DMS114 treated with DMSO at 0.1 percent for 48 hours (cell line): ENCODE measurements at regions not wholly inside any gene's neighbourhood (a gene's known extent, or its start where the extent isn't known, plus 50 kb on each side); places are given as distances from the start of the nearest gene placed in this dataset.
"Not testable (repeated sequence)": the region's sequence is repeated elsewhere in the genome, so short reads cannot be mapped to it uniquely, and the experiment has no call there.

Source experiments
- DNase-seq: peaks from one replicate; lab custom pipeline; 2025; ENCODE audit not compliant: unreplicated experiment; lab: John Stamatoyannopoulos, UW

GRCh38 chr4:104881136-104881886, 265.4 kb upstream of the TET2 start:
- DNase-seq = no peak

GRCh38 chr4:104890598-104891275, 255.9 kb upstream of the TET2 start:
- DNase-seq = no peak

GRCh38 chr4:104896660-104897645, 249.7 kb upstream of the TET2 start:
- no peak for DNase-seq

GRCh38 chr4:104899863-104900262, 246.8 kb upstream of the TET2 start:
- no peak for DNase-seq

GRCh38 chr4:104901438-104901837, 245.2 kb upstream of the TET2 start:
- no peak for DNase-seq

GRCh38 chr4:104901961-104902605, 244.6 kb upstream of the TET2 start:
- no peak for DNase-seq

GRCh38 chr4:104905065-104905464, 241.6 kb upstream of the TET2 start:
- no peak for DNase-seq

- DNase-seq = no peak
Measured at GRCh38 chr4:104905546-104905945, 241.1 kb upstream of the TET2 start.

GRCh38 chr4:104906276-104906675, 240.4 kb upstream of the TET2 start:
- no peak for DNase-seq

GRCh38 chr4:104907074-104907649, 239.5 kb upstream of the TET2 start:
- no peak for DNase-seq

GRCh38 chr4:104907991-104908390, 238.7 kb upstream of the TET2 start:
- no peak for DNase-seq

- no peak for DNase-seq
Measured at GRCh38 chr4:104909376-104909775, 237.3 kb upstream of the TET2 start.

- no peak for DNase-seq
Measured at GRCh38 chr4:104912518-104912917, 234.2 kb upstream of the TET2 start.

GRCh38 chr4:104915373-104915772, 231.3 kb upstream of the TET2 start:
- DNase-seq = no peak

GRCh38 chr4:104915864-104916263, 230.8 kb upstream of the TET2 start:
- DNase-seq = no peak

- DNase-seq = no peak
Measured at GRCh38 chr4:104919406-104919805, 227.3 kb upstream of the TET2 start.

- no peak for DNase-seq
Measured at GRCh38 chr4:104930298-104930697, 216.4 kb upstream of the TET2 start.

- not testable (repeated sequence) for DNase-seq
Measured at GRCh38 chr4:104930745-104931736, 215.6 kb upstream of the TET2 start.

- DNase-seq = no peak
Measured at GRCh38 chr4:104938624-104939023, 208.1 kb upstream of the TET2 start.
